T1000 (cell line): ENCODE measurements at regions not wholly inside any gene's neighbourhood (a gene's known extent, or its start where the extent isn't known, plus 50 kb on each side); places are given as distances from the start of the nearest gene placed in this dataset.
"Not testable (repeated sequence)": the region's sequence is repeated elsewhere in the genome, so short reads cannot be mapped to it uniquely, and the experiment has no call there.

ENCODE experiments used
- DNase-seq: peaks from one replicate; lab custom pipeline; 2025; ENCODE audit warnings: mixed read lengths; lab: John Stamatoyannopoulos, UW

DNA sequence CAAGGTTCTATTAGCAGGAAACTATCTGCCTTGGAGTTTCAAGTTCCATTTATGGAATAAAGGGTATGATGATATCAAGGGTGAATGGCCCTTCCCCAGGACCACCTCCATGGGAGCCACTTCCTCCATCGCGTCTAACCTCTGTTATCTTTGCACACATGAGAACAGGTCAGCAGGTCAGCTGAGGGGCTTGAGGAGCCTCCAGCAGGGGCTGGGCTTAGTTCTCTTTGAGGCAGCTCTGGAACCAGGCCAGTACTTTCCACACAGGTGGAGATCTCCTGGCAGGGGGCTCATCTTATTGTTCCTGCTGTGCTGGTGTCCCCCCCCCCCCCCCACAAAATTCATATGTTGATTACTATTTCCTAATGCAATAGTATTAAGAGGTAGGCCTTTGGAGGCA is 472.2 kb upstream of the ZMIZ1 start:
- DNase-seq: no peak

- DNase-seq: no peak
Measured at GRCh38 chr10:78597796-78598555, 470.8 kb upstream of the ZMIZ1 start.

DNA sequence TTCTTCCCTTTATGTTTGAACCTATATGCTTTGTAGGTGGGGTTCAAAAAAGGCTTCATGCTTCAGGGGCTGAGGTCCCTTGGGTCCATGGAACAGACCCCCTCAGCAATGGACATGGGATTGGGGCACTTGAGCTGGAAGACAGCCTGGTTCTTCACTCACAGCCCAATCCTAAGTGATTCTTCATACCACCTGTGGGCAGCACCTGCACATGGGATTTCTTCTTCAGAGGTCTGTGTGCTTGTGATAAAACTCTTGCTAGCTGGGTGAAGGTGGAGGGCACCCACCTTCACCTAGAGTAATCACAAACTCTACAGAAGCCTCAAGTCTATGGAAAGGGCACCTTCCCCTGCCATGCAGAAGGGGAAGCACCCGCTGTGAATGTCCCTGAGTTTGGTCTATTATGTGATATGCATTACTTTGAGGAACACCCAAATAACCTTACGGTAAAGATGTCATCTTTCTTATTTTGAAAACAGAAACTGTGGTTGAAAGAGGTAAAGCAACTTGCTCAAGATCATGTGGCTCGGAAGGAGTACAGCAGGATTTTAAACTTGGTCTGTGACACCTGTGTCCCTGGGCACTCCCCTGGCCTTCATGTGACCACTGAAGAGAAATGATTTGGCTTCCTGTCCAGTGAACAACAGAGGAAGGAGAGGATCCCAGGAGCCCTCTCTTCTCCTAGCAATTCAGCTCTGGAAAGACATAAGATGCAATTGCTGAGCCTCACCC is 469.5 kb upstream of the ZMIZ1 start:
- DNase-seq: no peak

DNA sequence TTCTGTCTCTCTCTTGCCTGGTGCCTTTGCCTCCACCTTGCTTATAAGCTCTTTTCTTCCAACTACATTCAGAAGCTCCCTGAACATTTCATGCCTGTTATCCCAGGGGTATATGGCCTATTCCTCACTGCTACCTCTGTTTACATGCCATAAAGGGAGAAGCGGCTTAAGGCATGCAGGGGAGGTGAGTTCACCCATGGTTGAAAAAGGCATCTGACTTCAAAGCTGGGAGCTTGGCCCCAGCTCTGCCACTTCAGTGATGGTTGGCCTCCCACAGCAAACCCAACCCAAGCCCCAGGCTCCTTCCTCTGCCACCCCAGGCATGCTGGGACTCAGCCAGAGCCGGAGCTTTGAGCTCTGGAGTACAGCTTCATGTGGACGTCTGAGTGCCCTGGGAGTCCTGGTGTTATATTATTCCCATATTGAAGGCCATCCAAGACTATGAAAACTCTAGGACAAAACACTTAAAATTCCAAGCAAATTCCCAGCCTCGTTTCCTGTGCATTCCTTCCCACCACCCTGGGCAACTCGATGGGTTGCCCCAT is 468.6 kb upstream of the ZMIZ1 start:
- no peak for DNase-seq

GRCh38 chr10:78600740-78601139 is 468.0 kb upstream of the ZMIZ1 start:
- no peak for DNase-seq

DNA sequence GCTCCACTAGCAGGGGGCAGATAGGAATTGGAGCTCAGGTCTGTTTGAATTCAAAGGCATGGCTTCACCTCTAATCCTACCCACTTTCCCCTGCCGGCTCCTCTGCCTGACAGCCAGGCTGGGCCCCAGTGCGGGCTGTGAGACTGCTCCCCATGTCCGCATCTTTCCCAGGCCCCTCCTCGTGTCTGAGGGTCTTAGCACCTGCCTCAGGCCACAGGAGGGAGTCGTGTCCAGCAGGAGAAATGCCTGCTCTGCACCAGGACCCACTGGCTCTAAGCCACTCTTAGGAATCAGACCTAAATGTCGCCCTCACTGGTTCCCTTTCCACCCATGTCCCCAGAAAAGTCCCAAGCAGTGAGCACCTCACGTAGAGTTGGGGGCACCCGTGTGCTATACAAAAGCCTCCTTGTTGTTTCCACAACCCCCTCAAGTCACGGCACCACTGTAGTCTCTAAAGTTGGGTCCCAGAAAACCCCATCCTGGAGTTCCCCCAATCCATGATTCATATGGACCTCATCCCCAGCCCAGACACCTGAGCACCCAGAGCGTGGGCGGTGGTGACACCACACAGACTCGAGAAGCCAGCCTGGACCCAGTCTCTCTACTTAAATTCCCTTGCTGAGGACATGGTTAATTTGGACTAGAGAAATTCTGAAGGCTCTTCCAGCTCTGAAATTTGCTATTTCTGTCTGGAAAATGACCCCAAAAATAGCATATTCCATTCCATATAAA is 466.4 kb upstream of the ZMIZ1 start:
- DNase-seq: no peak

- DNase-seq: no peak
Measured at GRCh38 chr10:78604286-78604685, 464.5 kb upstream of the ZMIZ1 start.

DNA sequence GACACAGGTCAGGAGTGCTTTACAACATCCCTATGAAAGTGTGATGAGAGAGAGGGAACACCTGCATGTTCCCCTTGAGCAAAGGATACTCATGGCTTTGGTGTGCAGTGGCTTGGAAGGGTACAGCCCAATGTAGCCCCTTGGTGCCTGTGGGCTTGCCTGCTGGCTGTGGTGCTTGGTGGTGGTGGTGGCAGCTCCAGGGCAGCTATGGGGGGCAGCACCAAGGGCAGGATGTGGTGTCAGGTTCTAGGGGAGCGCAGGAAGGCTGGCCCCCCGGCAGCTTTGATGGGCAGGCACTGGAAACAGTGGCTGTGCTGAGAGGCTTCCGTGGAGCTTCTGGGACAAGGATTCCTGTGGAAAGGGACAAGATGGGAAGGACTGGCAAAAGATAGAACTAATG is 464.0 kb upstream of the ZMIZ1 start:
- DNase-seq: no peak

DNA sequence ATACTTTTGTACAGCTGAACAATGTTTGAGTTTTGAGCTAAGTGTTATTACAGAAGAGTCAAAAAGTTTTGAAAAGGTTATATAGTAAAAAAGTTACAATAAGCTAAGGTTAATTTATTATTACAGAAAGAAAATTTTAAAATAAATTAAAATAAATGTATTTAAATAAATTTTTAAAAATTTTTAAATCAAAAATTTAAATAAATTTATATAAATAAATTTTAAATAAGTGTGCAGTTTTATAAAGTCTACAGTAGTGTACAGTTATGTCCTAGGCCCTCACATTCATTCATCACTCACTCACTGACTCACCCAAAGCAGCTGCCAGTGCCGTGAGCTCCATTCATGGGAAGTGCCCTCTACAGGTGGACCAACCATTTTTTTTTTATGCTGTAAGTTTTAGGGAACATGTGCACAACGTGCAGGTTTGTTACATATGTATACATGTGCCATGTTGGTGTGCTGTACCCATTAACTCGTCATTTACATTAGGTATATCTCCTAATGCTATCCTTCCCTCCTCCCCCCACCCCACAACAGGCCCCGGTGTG is 462.9 kb upstream of the ZMIZ1 start:
- DNase-seq: no peak

GRCh38 chr10:78606766-78607165 is 462.0 kb upstream of the ZMIZ1 start:
- not testable (repeated sequence) for DNase-seq

- DNase-seq: no peak
Measured at GRCh38 chr10:78609976-78610375, 458.8 kb upstream of the ZMIZ1 start.

GRCh38 chr10:78613132-78613531 is 455.6 kb upstream of the ZMIZ1 start:
- DNase-seq: no peak

DNA sequence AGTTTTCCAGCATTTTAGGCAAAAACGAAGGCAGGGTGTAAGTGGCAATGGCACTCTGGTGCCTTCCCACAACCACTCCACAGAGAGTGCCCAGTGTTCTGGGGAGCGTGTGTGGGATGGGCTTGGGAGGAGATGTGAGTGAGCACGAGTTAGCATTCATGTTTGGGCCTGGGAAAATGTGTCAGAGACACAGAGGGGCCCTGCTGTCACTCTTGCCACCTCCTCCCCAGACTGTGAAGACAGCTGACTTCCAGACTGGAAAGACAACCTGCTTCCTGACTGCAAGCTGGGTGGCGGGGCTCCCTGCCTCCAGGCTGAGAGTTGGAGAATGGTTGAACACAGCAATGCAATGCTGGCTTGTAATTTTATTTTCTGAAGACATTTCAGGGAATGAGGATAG is 454.5 kb upstream of the ZMIZ1 start:
- DNase-seq: no peak

DNA sequence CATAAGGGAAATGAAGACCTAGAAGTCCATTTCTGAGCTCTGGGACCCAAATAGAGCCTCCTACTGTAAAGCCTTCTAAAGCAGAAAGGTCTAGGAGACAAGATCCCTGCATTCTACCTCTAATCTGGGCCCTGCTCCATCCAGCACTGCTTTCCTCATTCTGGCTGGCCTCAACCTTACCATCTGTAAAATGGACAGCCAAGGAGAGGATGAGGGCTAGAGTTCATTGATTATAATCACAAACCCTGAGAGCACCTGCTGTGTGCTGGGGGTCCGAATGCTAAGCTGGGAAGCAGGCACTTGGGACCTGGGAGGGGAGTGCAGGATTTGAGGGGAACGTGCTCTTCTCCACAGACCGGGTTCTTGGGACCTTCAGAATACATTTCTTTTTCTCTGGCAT is 454.0 kb upstream of the ZMIZ1 start:
- DNase-seq: no peak

DNA sequence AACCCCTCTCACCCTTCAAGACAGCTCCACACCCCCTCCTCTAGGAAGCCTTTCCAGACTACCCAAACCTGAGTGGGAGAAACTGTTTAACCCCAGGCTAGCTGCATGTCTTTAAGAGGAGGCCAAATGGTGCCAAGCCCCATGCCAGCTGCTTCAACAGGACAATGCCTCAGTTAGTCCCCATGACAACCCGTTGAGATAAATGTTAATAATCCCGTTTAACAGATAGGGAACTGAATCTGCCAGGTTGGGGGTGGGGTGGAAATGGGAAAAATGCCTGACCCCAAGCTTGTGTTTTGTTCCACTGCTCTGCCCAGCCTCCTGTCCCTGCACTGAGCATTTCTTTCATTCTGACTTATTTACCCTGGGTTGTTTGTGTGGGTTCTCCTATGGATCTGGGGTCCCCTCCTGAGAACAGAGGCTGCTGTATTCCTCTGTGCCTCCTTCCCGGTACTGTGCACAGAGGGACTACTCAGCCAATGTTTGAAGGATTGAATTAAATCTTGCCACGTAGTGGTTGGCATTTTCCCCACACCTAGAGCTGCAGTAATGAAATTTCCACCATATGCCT is 452.6 kb upstream of the ZMIZ1 start:
- no peak for DNase-seq

GRCh38 chr10:78617115-78617514 is 451.7 kb upstream of the ZMIZ1 start:
- DNase-seq: no peak

GRCh38 chr10:78617631-78618030 is 451.1 kb upstream of the ZMIZ1 start:
- DNase-seq: no peak

GRCh38 chr10:78618050-78618449 is 450.7 kb upstream of the ZMIZ1 start:
- DNase-seq: no peak

DNA sequence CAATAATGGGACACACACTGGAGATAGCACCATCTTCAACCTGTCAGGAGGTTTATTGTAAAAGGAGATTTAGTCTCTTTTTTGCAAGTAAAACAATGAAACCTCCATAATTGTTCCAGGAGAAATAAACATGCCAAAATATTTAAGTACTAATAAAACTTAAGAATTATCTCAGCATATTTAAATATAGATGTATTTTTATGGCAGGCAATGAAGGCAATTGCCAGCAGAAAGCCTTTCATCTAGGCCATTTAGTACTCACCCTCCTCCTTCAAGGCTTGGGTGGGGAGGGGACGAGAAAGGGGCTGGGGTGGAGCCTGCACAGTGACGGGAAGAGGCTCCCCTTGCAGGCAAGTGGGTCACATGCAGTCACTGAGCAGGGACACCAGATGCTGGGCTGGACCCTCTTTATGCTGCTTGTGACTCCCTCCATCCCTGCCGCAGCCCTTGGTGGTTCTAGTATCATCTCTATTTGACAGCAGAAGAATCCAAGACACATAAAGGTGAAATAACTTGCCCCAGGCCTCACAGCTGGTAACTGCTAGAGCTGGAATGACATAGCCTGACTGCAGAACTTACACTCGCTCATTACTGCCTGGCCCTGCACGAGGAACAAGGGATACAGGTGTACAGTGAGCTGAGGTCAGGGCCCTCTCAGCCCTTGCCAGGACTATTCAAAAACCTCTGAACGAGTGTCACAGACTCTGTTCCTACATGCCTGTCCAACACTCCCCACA is 449.5 kb upstream of the ZMIZ1 start:
- DNase-seq: no peak

DNA sequence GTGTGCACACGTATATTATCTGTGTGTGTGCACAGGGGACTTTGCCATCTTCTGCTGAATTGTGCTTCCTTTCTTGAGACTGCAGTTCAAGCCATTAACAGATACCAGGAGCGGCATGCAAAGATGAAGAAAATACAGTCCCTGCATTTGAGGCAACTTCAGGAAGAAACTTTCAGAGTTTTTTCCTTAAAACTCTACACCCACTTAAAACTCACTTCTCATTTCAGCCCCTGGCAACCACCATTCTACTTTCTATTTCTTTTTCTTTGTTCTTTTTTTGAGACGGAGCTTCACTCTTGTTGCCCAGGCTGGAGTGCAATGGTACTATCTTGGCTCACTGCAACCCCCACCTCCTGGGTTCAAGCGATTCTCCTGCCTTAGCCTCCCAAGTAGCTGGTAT is 448.9 kb upstream of the ZMIZ1 start:
- DNase-seq: no peak
